ENCODE measurements at regions not wholly inside any gene's neighbourhood (a gene's known extent, or its start where the extent isn't known, plus 50 kb on each side); places are given as distances from the start of the nearest gene placed in this dataset.

- DNase-seq (ENCODE audit: low read depth): no peak
Measured at GRCh38 chr2:21431078-21431477, 307.3 kb downstream of the TDRD15 start.

GRCh38 chr2:21438949-21439348 is 315.2 kb downstream of the TDRD15 start:
- DNase-seq (ENCODE audit: low read depth): no peak

- no peak for DNase-seq (ENCODE audit: low read depth)
Measured at GRCh38 chr2:21441442-21441841, 317.7 kb downstream of the TDRD15 start.

GRCh38 chr2:21443494-21444105 is 319.8 kb downstream of the TDRD15 start:
- DNase-seq (ENCODE audit: low read depth): no peak

GRCh38 chr2:21449881-21450280 is 326.1 kb downstream of the TDRD15 start:
- DNase-seq (ENCODE audit: low read depth): no peak

- no peak for DNase-seq (ENCODE audit: low read depth)
Measured at GRCh38 chr2:21451403-21451802, 327.6 kb downstream of the TDRD15 start.

- DNase-seq (ENCODE audit: low read depth): no peak
Measured at GRCh38 chr2:21452263-21452662, 328.5 kb downstream of the TDRD15 start.

- no peak for DNase-seq (ENCODE audit: low read depth)
Measured at GRCh38 chr2:21452678-21453077, 328.9 kb downstream of the TDRD15 start.

- no peak for DNase-seq (ENCODE audit: low read depth)
Measured at GRCh38 chr2:21453723-21454450, 330.1 kb downstream of the TDRD15 start.

- DNase-seq (ENCODE audit: low read depth): no peak
Measured at GRCh38 chr2:21454839-21455238, 331.1 kb downstream of the TDRD15 start.

- DNase-seq (ENCODE audit: low read depth): no peak
Measured at GRCh38 chr2:21461754-21462240, 338.0 kb downstream of the TDRD15 start.

GRCh38 chr2:21466341-21466927 is 342.7 kb downstream of the TDRD15 start:
- DNase-seq (ENCODE audit: low read depth): no peak

GRCh38 chr2:21467280-21467818 is 343.6 kb downstream of the TDRD15 start:
- no peak for DNase-seq (ENCODE audit: low read depth)

- no peak for DNase-seq (ENCODE audit: low read depth)
Measured at GRCh38 chr2:21467910-21468309, 344.1 kb downstream of the TDRD15 start.

GRCh38 chr2:21468624-21469023 is 344.9 kb downstream of the TDRD15 start:
- DNase-seq (ENCODE audit: low read depth): no peak

- no peak for DNase-seq (ENCODE audit: low read depth)
Measured at GRCh38 chr2:21469158-21469557, 345.4 kb downstream of the TDRD15 start.

GRCh38 chr2:21469564-21469963 is 345.8 kb downstream of the TDRD15 start:
- no peak for DNase-seq (ENCODE audit: low read depth)

- no peak for DNase-seq (ENCODE audit: low read depth)
Measured at GRCh38 chr2:21480162-21480561, 356.4 kb downstream of the TDRD15 start.

GRCh38 chr2:21484643-21485042 is 360.9 kb downstream of the TDRD15 start:
- no peak for DNase-seq (ENCODE audit: low read depth)

- DNase-seq (ENCODE audit: low read depth): no peak
Measured at GRCh38 chr2:21486445-21486844, 362.7 kb downstream of the TDRD15 start.

- no peak for DNase-seq (ENCODE audit: low read depth)
Measured at GRCh38 chr2:21489080-21489479, 365.3 kb downstream of the TDRD15 start.

GRCh38 chr2:21498016-21498415 is 374.2 kb downstream of the TDRD15 start:
- DNase-seq (ENCODE audit: low read depth): no peak

GRCh38 chr2:21500401-21500945 is 376.7 kb downstream of the TDRD15 start:
- no peak for DNase-seq (ENCODE audit: low read depth)
